Middle frontal gyrus (tissue), 1 donor: ENCODE measurements at regions not wholly inside any gene's neighbourhood (a gene's known extent, or its start where the extent isn't known, plus 50 kb on each side); places are given as distances from the start of the nearest gene placed in this dataset.
"Not testable (repeated sequence)": the region's sequence is repeated elsewhere in the genome, so short reads cannot be mapped to it uniquely, and the experiment has no call there.

Source experiments
- DNase-seq: peaks from one replicate; pipeline ENCODE4 v3.0.0-alpha.2; 2015; ENCODE audit warnings: low spot score; ENCODE audit errors: extremely low spot score

- no peak for DNase-seq
Observed at GRCh38 chr7:118792682-118793081, 568.2 kb downstream of the ANKRD7 start.

- no peak for DNase-seq
Observed at GRCh38 chr7:118793582-118793981, 569.1 kb downstream of the ANKRD7 start.

- no peak for DNase-seq
Observed at GRCh38 chr7:118794419-118794818, 569.9 kb downstream of the ANKRD7 start.

GRCh38 chr7:118801366-118801765 lies 576.9 kb downstream of the ANKRD7 start:
- DNase-seq = no peak

- DNase-seq = no peak
Observed at GRCh38 chr7:118802726-118803125, 578.2 kb downstream of the ANKRD7 start.

GRCh38 chr7:118826246-118826645 lies 601.7 kb downstream of the ANKRD7 start:
- DNase-seq = no peak

GRCh38 chr7:118836933-118837332 lies 612.4 kb downstream of the ANKRD7 start:
- no peak for DNase-seq

- no peak for DNase-seq
Observed at GRCh38 chr7:118839515-118839914, 615.0 kb downstream of the ANKRD7 start.

- DNase-seq = no peak
Observed at GRCh38 chr7:118843456-118843855, 619.0 kb downstream of the ANKRD7 start.

GRCh38 chr7:118844748-118845147 lies 620.2 kb downstream of the ANKRD7 start:
- no peak for DNase-seq

GRCh38 chr7:118845791-118846190 lies 621.3 kb downstream of the ANKRD7 start:
- no peak for DNase-seq

GRCh38 chr7:118846977-118847376 lies 622.5 kb downstream of the ANKRD7 start:
- no peak for DNase-seq

GRCh38 chr7:118855290-118855689 lies 630.8 kb downstream of the ANKRD7 start:
- DNase-seq = no peak

GRCh38 chr7:118858651-118859149 lies 634.2 kb downstream of the ANKRD7 start:
- DNase-seq = no peak

- no peak for DNase-seq
Observed at GRCh38 chr7:118861581-118861980, 637.1 kb downstream of the ANKRD7 start.

- no peak for DNase-seq
Observed at GRCh38 chr7:118862740-118863139, 638.2 kb downstream of the ANKRD7 start.

- no peak for DNase-seq
Observed at GRCh38 chr7:118863966-118864365, 639.5 kb downstream of the ANKRD7 start.

GRCh38 chr7:118867860-118868259 lies 643.4 kb downstream of the ANKRD7 start:
- DNase-seq = no peak

- DNase-seq = not testable (repeated sequence)
Observed at GRCh38 chr7:118869141-118869540, 644.6 kb downstream of the ANKRD7 start.

GRCh38 chr7:118870187-118870586 lies 645.7 kb downstream of the ANKRD7 start:
- DNase-seq = no peak

GRCh38 chr7:118872568-118872967 lies 648.1 kb downstream of the ANKRD7 start:
- DNase-seq = no peak

GRCh38 chr7:118877187-118877586 lies 652.7 kb downstream of the ANKRD7 start:
- DNase-seq = no peak

- DNase-seq = no peak
Observed at GRCh38 chr7:118878336-118878735, 653.8 kb downstream of the ANKRD7 start.

- no peak for DNase-seq
Observed at GRCh38 chr7:118898284-118898683, 673.8 kb downstream of the ANKRD7 start.
